ENCODE measurements at regions not wholly inside any gene's neighbourhood (a gene's known extent, or its start where the extent isn't known, plus 50 kb on each side); places are given as distances from the start of the nearest gene placed in this dataset.

GRCh38 chr11:86726770-86727504 lies 54.5 kb upstream of the ME3 start:
- DNase-seq (ENCODE audit: low read depth in 1 of 2, low spot score in 1 of 2): no peak

GRCh38 chr11:86726118-86726753 lies 53.8 kb upstream of the ME3 start:
- no peak for DNase-seq (ENCODE audit: low read depth in 1 of 2, low spot score in 1 of 2)

GRCh38 chr11:86724137-86724536 lies 51.7 kb upstream of the ME3 start:
- no peak for DNase-seq (ENCODE audit: low read depth in 1 of 2, low spot score in 1 of 2)

- DNase-seq (ENCODE audit: low read depth in 1 of 2, low spot score in 1 of 2): no peak
These were observed 50.9 kb upstream of the ME3 start for GRCh38 chr11:86723281-86723680.

GRCh38 chr11:86722748-86723147 lies 50.3 kb upstream of the ME3 start:
- DNase-seq (ENCODE audit: low read depth in 1 of 2, low spot score in 1 of 2): no peak
